Astrocyte of the hippocampus (primary cell): ENCODE measurements at regions not wholly inside any gene's neighbourhood (a gene's known extent, or its start where the extent isn't known, plus 50 kb on each side); places are given as distances from the start of the nearest gene placed in this dataset.

Source experiments
- DNase-seq: peaks from one replicate; pipeline ENCODE4 v3.0.0; 2011; ENCODE audit warnings: low read depth, low spot score

- no peak for DNase-seq
Measured at GRCh38 chr18:47758000-47758399, 172.5 kb downstream of the SMAD2 start.

- DNase-seq: peak; percentile 72
Measured at GRCh38 chr18:47756364-47757016, 174.0 kb downstream of the SMAD2 start.

GRCh38 chr18:47755102-47755456 is 175.4 kb downstream of the SMAD2 start:
- no peak for DNase-seq

- peak; percentile 20 for DNase-seq
Measured at GRCh38 chr18:47754311-47755101, 176.0 kb downstream of the SMAD2 start.

- DNase-seq: no peak
Measured at GRCh38 chr18:47752796-47753645, 177.4 kb downstream of the SMAD2 start.

- DNase-seq: no peak
Measured at GRCh38 chr18:47750889-47751423, 179.5 kb downstream of the SMAD2 start.

GRCh38 chr18:47749600-47749973 is 180.9 kb downstream of the SMAD2 start:
- DNase-seq: no peak

- peak; percentile 90 for DNase-seq
Measured at GRCh38 chr18:47748847-47749599, 181.4 kb downstream of the SMAD2 start.

- no peak for DNase-seq
Measured at GRCh38 chr18:47748093-47748796, 182.2 kb downstream of the SMAD2 start.

GRCh38 chr18:47747260-47747795 is 183.1 kb downstream of the SMAD2 start:
- DNase-seq: no peak

GRCh38 chr18:47746615-47747014 is 183.8 kb downstream of the SMAD2 start:
- DNase-seq: no peak

GRCh38 chr18:47745227-47745626 is 185.2 kb downstream of the SMAD2 start:
- DNase-seq: no peak

GRCh38 chr18:47737956-47738355 is 192.5 kb downstream of the SMAD2 start:
- no peak for DNase-seq

- no peak for DNase-seq
Measured at GRCh38 chr18:47737198-47737830, 193.1 kb downstream of the SMAD2 start.

- no peak for DNase-seq
Measured at GRCh38 chr18:47736376-47737140, 193.9 kb downstream of the SMAD2 start.

GRCh38 chr18:47735041-47735702 is 195.3 kb downstream of the SMAD2 start:
- no peak for DNase-seq

GRCh38 chr18:47731276-47731675 is 199.2 kb downstream of the SMAD2 start:
- DNase-seq: no peak

GRCh38 chr18:47730795-47731194 is 199.7 kb downstream of the SMAD2 start:
- no peak for DNase-seq

GRCh38 chr18:47729356-47729755 is 201.1 kb downstream of the SMAD2 start:
- no peak for DNase-seq
